Retinal pigment epithelial cell (primary cell): ENCODE measurements at regions not wholly inside any gene's neighbourhood (a gene's known extent, or its start where the extent isn't known, plus 50 kb on each side); places are given as distances from the start of the nearest gene placed in this dataset.

Experiments used
- DNase-seq: peaks from one replicate; pipeline ENCODE4 v3.0.0-alpha.2; 2010; ENCODE audit warnings: low read depth
- H3K4me3 ChIP-seq: 2 replicates; pipeline ENCODE4 v1.5.1; 2011; ENCODE audit warnings: mild to moderate bottlenecking, low read length, control low read depth, moderate library complexity
- TF ChIP-seq, protein P1 (sequence below): conservative IDR thresholded peaks from 2 replicates; pipeline ENCODE4 v1.5.1; 2011; ENCODE audit warnings: low read depth, low read length, control low read depth, inconsistent platforms

- TF ChIP-seq, protein P1, sequence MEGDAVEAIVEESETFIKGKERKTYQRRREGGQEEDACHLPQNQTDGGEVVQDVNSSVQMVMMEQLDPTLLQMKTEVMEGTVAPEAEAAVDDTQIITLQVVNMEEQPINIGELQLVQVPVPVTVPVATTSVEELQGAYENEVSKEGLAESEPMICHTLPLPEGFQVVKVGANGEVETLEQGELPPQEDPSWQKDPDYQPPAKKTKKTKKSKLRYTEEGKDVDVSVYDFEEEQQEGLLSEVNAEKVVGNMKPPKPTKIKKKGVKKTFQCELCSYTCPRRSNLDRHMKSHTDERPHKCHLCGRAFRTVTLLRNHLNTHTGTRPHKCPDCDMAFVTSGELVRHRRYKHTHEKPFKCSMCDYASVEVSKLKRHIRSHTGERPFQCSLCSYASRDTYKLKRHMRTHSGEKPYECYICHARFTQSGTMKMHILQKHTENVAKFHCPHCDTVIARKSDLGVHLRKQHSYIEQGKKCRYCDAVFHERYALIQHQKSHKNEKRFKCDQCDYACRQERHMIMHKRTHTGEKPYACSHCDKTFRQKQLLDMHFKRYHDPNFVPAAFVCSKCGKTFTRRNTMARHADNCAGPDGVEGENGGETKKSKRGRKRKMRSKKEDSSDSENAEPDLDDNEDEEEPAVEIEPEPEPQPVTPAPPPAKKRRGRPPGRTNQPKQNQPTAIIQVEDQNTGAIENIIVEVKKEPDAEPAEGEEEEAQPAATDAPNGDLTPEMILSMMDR: no peak
Measured at GRCh38 chr1:168631671-168632400, 55.4 kb downstream of the XCL1 start.

DNA sequence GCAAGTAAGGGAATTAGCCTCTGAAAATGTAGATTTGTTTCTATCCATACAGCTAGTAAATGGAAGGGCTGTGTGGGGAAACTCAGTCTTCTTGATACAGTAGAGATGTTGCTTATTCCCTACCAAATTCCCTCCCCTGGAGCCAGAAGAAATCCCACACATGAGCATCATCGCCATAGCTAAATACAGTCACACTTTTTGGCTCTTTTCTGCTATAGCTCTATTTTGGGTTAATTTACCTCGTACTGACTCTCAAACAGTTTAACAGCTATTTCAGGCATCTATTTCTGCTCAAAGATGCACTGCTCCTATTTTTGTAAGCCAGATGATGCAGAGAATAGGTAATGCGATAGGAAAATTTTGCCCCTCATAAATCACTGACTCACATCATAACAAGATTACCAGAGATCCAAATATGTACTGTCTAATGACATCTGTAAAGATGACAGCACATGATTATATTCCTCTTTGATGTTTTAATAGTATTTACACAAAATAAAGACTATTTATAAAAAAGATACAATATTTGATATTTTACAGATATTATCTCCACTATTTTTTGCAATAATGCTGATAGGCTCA lies 58.6 kb downstream of the XCL1 start:
- TF ChIP-seq, protein P1: no peak
- no peak for DNase-seq
- H3K4me3 ChIP-seq: no peak overlapping the region

More at GRCh38 chr1:168631671-168632400, 55.4 kb downstream of the XCL1 start:
- DNase-seq: no peak
- no peak overlapping the region for H3K4me3 ChIP-seq

DNA sequence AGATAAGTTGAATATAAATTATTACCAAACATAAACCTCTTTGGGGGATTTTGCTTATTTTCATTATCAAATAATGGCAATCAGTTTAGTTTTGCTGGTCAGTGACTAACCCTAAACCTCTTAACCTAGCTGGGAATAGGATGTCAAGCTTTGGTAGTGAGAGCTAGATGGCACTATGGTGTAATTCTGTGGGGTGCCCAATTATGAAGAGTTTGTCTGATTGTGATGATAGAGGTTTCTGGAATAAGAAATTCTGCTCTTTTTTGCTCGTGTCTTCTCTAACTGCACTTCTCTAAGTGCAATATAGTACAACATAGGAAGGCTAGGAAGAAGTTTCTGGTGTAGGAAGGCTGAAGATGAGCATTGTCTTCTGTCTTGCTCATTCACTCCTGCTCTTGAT lies 59.8 kb downstream of the XCL1 start:
- TF ChIP-seq, protein P1: peak; percentile 40
- no peak for DNase-seq
- no peak overlapping the region for H3K4me3 ChIP-seq

GRCh38 chr1:168636642-168637111 lies 60.3 kb downstream of the XCL1 start:
- TF ChIP-seq, protein P1: no peak
- H3K4me3 ChIP-seq: no peak overlapping the region
- DNase-seq: peak; percentile 71

DNA sequence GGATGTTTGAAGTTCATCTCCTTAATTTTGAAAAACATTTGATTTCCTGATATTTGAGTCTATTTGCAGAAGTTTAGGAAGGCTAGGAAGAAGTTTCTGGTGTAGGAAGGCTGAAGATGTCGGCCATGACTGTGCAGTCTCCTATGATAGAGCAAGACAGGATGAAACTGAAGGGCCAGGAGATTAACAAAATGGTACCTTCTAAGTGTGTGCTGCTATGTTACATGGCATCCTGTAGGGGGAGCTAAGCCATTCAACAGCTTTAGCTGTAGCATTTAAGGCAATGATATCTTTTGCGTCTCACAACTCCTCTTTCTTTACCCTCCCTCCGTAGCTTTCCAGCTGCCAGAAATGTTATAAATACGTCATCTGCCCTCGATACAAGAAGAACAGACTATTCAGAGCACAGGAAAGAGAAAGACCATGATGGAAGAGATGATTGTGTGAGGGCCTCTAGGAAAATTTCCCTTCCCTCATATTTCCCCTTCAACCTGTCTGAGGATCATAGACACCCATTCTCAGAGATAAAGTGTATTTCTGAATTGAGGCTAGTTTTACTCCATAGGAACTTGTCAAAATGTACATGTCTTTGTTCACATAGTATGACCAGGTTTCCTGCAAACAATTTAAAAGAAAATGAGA lies 61.1 kb downstream of the XCL1 start:
- DNase-seq: no peak
- TF ChIP-seq, protein P1: peak; percentile 72
- no peak overlapping the region for H3K4me3 ChIP-seq

- TF ChIP-seq, protein P1: no peak
- H3K4me3 ChIP-seq: no peak overlapping the region
- no peak for DNase-seq
Measured at GRCh38 chr1:168638884-168639283, 62.5 kb downstream of the XCL1 start.
